Kidney (tissue), 13 donors: ENCODE measurements at regions not wholly inside any gene's neighbourhood (a gene's known extent, or its start where the extent isn't known, plus 50 kb on each side); places are given as distances from the start of the nearest gene placed in this dataset.

Experiments used
- DNase-seq, 5 donors: peaks; one replicate each; pipeline ENCODE4 v3.0.0-alpha.2; 2013 to 2020
- FAIRE-seq: peaks from 2 replicates; lab custom pipeline; 2012; peaks lifted over from hg19 to GRCh38; lab: Jason Lieb, UNC
- H3K27ac ChIP-seq, 2 donors: one replicate each; pipeline ENCODE4 v1.7.0; 2013; ENCODE audit warnings: low read depth in 2 of 2, low read length in 2 of 2, inconsistent platforms in 1 of 2
- H3K27me3 ChIP-seq: one replicate; pipeline ENCODE4 v1.7.1; 2013; ENCODE audit warnings: low read length, inconsistent platforms; ENCODE audit not compliant: control insufficient read depth, insufficient read depth
- H3K36me3 ChIP-seq, 3 donors: one replicate each; pipeline versions ENCODE4 v1.7.0 to v1.7.1; 2013; ENCODE audit warnings: low read length in 3 of 3, control low read depth in 1 of 3, inconsistent platforms in 1 of 3; ENCODE audit not compliant: insufficient read depth in 3 of 3, control insufficient read depth in 2 of 3
- H3K4me1 ChIP-seq, 3 donors: one replicate each; pipeline versions ENCODE4 v1.7.0 to v1.7.1; 2013; ENCODE audit warnings: low read length in 3 of 3, inconsistent platforms in 1 of 3, low read depth in 1 of 3; ENCODE audit not compliant: control insufficient read depth in 2 of 3, insufficient read depth in 2 of 3
- H3K4me3 ChIP-seq, 3 donors: one replicate each; pipeline versions ENCODE4 v1.7.0 to v1.8.1; 2013; ENCODE audit warnings: low read length in 3 of 3, control low read depth in 1 of 3, inconsistent platforms in 1 of 3
- H3K9ac ChIP-seq, 3 donors: one replicate each; pipeline versions ENCODE4 v1.7.0 to v1.7.1; 2013; ENCODE audit warnings: low read length in 3 of 3, control low read depth in 1 of 3, inconsistent platforms in 1 of 3
- H3K9me3 ChIP-seq, 3 donors: one replicate each; pipeline versions ENCODE4 v1.7.0 to v1.7.1; 2013; ENCODE audit warnings: low read length in 3 of 3, control low read depth in 1 of 3, inconsistent platforms in 1 of 3; ENCODE audit not compliant: control insufficient read depth in 2 of 3, insufficient read depth in 1 of 3
- intact Hi-C: fragments of 100-400 bp; cut with DNase I; formaldehyde crosslinking; loops from one replicate; pipeline ENCODE4 v1.11.1; 2022
- TF ChIP-seq, protein P1 (sequence below): IDR thresholded peaks from 3 replicates; pipeline ENCODE4 v1.5.1; 2012; ENCODE audit warnings: mild to moderate bottlenecking, moderate library complexity, borderline replicate concordance; ENCODE audit not compliant: insufficient read depth; ENCODE audit errors: extremely low read depth
- donor health status: control.
- donor health status: control.
- donor health status: control.
- donor health status: control.
- donor health status: control.
- donor health status: DM: yes; HTN: yes; CAD: no.
- donor health status: Normal renal cell carcinoma (clear cell type).

DNA sequence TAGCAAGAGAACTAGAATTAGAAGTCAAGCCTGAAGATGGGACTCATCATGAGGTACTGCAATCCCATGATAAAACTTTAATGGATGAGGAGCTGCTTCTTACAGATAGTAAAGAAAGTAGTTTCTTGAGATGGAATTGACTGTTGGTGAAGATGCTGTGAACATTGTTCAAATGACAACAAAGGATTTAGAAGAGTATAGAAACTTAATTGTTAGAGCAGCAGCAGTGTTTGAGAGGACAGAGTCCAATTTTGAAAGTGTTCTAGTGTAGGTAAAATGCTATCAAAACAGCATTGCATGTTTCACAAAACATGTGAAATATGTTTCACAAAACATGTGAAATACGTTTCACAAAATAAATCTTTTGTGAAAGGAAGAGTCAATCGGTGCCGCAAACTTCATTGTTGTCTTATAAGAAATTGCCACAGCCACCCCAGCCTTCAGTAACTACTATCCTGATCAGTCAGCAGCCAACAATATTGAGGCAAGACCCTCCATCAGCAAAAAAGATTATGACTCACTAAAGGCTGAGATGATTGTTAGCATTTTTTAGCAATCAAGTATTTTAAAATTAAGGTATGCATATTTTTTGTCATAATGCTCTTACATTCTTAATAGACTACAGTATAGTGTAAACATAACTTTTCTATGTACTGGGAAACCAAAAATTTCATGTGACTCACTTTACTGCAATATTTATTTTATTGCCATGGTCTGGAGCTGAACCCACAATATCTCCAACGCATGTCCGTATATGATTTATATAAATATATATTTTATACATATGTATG lies 173.4 kb upstream of the BMP4 start:
- intact Hi-C loops, result no loop called here
- Histone ChIP-seq H3K27ac (no peak overlapping the region), H3K27me3 (no peaks in the 10 kb centered on the region), H3K9me3 (peaks cover 0 to 1% (median 0%) of the 10 kb centered on the region in 3 donors), H3K9ac (no peak overlapping the region), H3K4me3 (no peak overlapping the region), H3K4me1 (peaks cover 0 to 4% (median 0%) of the 10 kb centered on the region in 3 donors), H3K36me3 (no peaks in the 10 kb centered on the region)
- FAIRE-seq (no peak), DNase-seq (no peak)
- TF ChIP-seq, protein P1, sequence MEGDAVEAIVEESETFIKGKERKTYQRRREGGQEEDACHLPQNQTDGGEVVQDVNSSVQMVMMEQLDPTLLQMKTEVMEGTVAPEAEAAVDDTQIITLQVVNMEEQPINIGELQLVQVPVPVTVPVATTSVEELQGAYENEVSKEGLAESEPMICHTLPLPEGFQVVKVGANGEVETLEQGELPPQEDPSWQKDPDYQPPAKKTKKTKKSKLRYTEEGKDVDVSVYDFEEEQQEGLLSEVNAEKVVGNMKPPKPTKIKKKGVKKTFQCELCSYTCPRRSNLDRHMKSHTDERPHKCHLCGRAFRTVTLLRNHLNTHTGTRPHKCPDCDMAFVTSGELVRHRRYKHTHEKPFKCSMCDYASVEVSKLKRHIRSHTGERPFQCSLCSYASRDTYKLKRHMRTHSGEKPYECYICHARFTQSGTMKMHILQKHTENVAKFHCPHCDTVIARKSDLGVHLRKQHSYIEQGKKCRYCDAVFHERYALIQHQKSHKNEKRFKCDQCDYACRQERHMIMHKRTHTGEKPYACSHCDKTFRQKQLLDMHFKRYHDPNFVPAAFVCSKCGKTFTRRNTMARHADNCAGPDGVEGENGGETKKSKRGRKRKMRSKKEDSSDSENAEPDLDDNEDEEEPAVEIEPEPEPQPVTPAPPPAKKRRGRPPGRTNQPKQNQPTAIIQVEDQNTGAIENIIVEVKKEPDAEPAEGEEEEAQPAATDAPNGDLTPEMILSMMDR, result no peak

DNA sequence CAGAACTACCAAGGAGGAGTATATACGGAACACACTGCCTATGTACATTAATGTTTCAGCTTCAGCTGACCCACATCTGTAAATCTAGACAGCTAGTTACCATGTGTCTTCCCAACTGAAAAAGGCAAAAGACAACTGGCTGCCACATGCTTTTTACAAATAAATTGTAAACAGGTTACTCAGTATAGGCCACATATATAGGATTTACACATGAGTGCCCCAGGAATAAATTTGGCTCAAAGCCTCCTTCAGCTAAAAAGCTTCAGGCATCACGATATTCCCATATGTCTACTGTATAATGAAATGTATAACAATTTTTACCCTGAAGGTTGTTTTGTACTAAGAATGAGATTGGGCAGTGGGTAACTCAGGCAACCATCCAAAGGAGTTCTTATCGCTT lies 175.9 kb upstream of the BMP4 start:
- intact Hi-C loops, result no loop called here
- Histone ChIP-seq H3K27me3 (no peaks in the 10 kb centered on the region), H3K27ac (no peak overlapping the region), H3K36me3 (no peaks in the 10 kb centered on the region), H3K9me3 (peaks cover 0 to 1% (median 0%) of the 10 kb centered on the region in 3 donors), H3K4me1 (peaks cover 0 to 4% (median 0%) of the 10 kb centered on the region in 3 donors), H3K4me3 (no peak overlapping the region), H3K9ac (no peak overlapping the region)
- FAIRE-seq, result no peak
- DNase-seq, result no peak
- TF ChIP-seq, protein P1, result no peak

DNA sequence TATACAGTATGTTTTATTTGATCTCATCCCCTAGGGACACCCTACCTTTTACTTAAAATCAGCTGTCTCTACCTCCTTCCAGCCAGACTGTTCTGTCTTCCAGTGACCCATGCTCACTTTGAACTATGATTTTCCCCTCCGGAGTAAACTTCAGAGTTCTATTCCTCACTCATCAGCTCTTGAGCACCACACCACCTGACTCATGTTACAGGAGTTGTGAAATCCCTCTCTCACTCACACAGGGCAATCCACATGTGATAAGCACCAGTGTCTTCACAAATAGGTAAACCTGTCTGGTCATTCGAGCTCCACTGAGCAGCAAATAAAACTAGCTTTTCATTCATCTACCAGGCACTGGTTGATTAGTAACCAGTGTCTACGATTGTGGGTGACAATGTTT lies 177.3 kb upstream of the BMP4 start:
- Histone ChIP-seq H3K27me3 (no peaks in the 10 kb centered on the region), H3K9ac (no peak overlapping the region), H3K4me3 (no peak overlapping the region), H3K4me1 (peaks cover 0 to 4% (median 0%) of the 10 kb centered on the region in 3 donors), H3K36me3 (no peaks in the 10 kb centered on the region), H3K27ac (no peak overlapping the region), H3K9me3 (peaks cover 0 to under 1% (median 0%) of the 10 kb centered on the region in 3 donors)
- intact Hi-C loops, result no loop called here
- TF ChIP-seq, protein P1, result no peak
- DNase-seq (peak in 2 of 5 donors; percentile 61 to 66), FAIRE-seq (no peak)
